PFSK-1 (cell line): ENCODE measurements at regions not wholly inside any gene's neighbourhood (a gene's known extent, or its start where the extent isn't known, plus 50 kb on each side); places are given as distances from the start of the nearest gene placed in this dataset.

Source experiments
- FOXP2 ChIP-seq: optimal IDR thresholded peaks from 2 replicates; pipeline ENCODE3; 2011; ENCODE audit warnings: borderline replicate concordance, control low read depth, inconsistent platforms; ENCODE audit not compliant: insufficient read depth; ENCODE audit errors: extremely low read length, extremely low read depth
- POLR2AphosphoS5 ChIP-seq: IDR thresholded peaks from 2 replicates; pipeline ENCODE4 v1.6.1; 2012; ENCODE audit warnings: low read depth, mild to moderate bottlenecking, control low read depth, low read length, moderate library complexity
- REST ChIP-seq, 2 experiments: IDR thresholded peaks; 2 replicates each; pipeline versions ENCODE4 v1.6.1 to v1.8.0; 2011 to 2012; ENCODE audit warnings: low read depth in 2 of 2, low read length in 2 of 2, control low read depth in 1 of 2, inconsistent platforms in 1 of 2, mild to moderate bottlenecking in 1 of 2, moderate library complexity in 1 of 2; ENCODE audit not compliant: insufficient read depth in 1 of 2
- SIN3A ChIP-seq: IDR thresholded peaks from 2 replicates; pipeline ENCODE4 v1.6.1; 2012; ENCODE audit warnings: mild to moderate bottlenecking, low read length, moderate library complexity, borderline replicate concordance; ENCODE audit not compliant: insufficient read depth
- TAF1 ChIP-seq: IDR thresholded peaks from 2 replicates; pipeline ENCODE4 v1.6.1; 2012; ENCODE audit warnings: low read length, control low read depth, borderline replicate concordance; ENCODE audit not compliant: insufficient read depth

DNA sequence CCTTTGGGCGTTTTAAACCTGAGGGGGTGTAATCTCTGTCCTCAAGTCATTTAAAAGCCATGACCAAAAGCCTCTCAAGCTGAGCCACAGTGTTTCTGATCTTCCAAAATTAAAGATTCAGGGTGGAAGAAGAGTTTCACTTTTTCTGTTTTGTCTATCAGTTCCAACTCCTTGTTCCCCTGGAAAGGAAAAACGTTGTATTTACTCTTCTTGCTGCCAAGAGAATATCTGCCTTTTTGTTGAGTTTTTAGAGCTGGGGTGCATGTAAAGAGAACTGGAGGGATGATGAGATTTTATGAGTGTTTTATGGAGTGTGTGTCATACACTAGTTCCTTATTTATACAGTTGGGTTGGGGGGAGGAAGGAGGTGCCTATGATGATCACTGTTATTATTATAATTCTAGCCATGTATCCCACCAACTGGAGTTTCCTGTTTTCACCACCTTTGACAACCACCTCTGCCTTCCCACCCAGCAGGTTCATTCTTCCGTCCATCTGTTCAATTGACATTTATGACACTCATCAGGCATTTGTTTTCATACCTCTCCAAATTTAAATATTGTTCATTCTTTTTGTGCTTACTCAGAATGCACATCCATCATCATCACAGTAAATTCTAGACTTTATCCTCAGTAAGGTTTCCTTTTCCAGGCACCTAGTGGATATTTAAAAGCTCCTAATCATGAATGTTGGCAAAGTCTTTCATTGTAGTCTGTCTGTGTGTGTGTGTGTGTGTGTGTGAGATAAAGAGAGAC, 97.9 kb upstream of the MPDZ start:
- TF ChIP-seq POLR2AphosphoS5 (no peak), SIN3A (no peak), REST (IDR thresholded peaks at IDR 0.05; ENCODE audit: insufficient read depth in 1 of 2, low read depth in 2 of 2, low read length in 2 of 2) (no peak), TAF1 (no peak), FOXP2 (no peak)
